NB4 (cell line): ENCODE measurements at regions not wholly inside any gene's neighbourhood (a gene's known extent, or its start where the extent isn't known, plus 50 kb on each side); places are given as distances from the start of the nearest gene placed in this dataset.
"Not testable (repeated sequence)": the region's sequence is repeated elsewhere in the genome, so short reads cannot be mapped to it uniquely, and the experiment has no call there.

Experiments used
- DNase-seq: peaks from one replicate; pipeline ENCODE4 v3.0.0; 2010; ENCODE audit warnings: low read depth
- H3K4me3 ChIP-seq: one replicate; pipeline ENCODE4 v1.5.1; 2011; ENCODE audit warnings: mild to moderate bottlenecking, low read depth, low read length, moderate library complexity
- MYC ChIP-seq: IDR thresholded peaks from 2 replicates; pipeline ENCODE4 v1.6.1; 2011; ENCODE audit warnings: low read depth, low read length
- POLR2A ChIP-seq: IDR thresholded peaks from 2 replicates; pipeline ENCODE4 v1.6.1; 2011; ENCODE audit warnings: mild to moderate bottlenecking; ENCODE audit not compliant: insufficient read length; ENCODE audit errors: extremely low read depth
- TF ChIP-seq, protein P1 (sequence below): IDR thresholded peaks from one replicate; pipeline ENCODE4 v1.5.1; 2012; ENCODE audit warnings: low read depth, low read length
- TF ChIP-seq, protein P2 (sequence below): IDR thresholded peaks from 2 replicates; pipeline ENCODE4 v1.6.1; 2011; ENCODE audit warnings: low read depth, low read length

DNA sequence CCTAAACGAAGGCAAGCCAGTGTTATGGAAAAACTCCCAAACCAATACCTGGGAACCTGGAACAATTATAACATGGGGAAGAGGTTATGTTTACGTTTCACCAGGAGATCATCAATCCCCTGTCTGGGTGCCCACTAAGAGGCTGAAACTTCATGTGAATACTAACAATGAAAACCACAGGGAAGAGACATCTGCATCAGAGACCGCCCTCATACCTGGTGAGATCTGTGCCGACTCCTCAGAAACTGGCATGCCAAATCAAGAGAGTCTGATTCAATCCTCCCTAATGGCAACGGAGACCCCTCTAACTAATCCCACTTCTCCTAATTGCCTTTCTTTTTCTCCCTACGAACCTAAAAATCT lies 163.2 kb downstream of the IER5 start:
- TF ChIP-seq, protein P1, sequence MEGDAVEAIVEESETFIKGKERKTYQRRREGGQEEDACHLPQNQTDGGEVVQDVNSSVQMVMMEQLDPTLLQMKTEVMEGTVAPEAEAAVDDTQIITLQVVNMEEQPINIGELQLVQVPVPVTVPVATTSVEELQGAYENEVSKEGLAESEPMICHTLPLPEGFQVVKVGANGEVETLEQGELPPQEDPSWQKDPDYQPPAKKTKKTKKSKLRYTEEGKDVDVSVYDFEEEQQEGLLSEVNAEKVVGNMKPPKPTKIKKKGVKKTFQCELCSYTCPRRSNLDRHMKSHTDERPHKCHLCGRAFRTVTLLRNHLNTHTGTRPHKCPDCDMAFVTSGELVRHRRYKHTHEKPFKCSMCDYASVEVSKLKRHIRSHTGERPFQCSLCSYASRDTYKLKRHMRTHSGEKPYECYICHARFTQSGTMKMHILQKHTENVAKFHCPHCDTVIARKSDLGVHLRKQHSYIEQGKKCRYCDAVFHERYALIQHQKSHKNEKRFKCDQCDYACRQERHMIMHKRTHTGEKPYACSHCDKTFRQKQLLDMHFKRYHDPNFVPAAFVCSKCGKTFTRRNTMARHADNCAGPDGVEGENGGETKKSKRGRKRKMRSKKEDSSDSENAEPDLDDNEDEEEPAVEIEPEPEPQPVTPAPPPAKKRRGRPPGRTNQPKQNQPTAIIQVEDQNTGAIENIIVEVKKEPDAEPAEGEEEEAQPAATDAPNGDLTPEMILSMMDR, result no peak
- no peak for TF ChIP-seq POLR2A
- TF ChIP-seq, protein P2, sequence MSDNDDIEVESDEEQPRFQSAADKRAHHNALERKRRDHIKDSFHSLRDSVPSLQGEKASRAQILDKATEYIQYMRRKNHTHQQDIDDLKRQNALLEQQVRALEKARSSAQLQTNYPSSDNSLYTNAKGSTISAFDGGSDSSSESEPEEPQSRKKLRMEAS, result no peak
- TF ChIP-seq MYC, result no peak
- no peak for DNase-seq
- no peak overlapping the region for H3K4me3 ChIP-seq

- DNase-seq, result not testable (repeated sequence)
These were observed 165.1 kb downstream of the IER5 start for GRCh38 chr1:181253601-181254000.

GRCh38 chr1:181255270-181255929 lies 166.9 kb downstream of the IER5 start:
- H3K4me3 ChIP-seq, result no peak overlapping the region
- DNase-seq, result no peak
- TF ChIP-seq, protein P1, result no peak
- TF ChIP-seq MYC (no peak), POLR2A (no peak)
- TF ChIP-seq, protein P2, result no peak

More at GRCh38 chr1:181253601-181254000, 165.1 kb downstream of the IER5 start:
- not testable (repeated sequence) for H3K4me3 ChIP-seq

DNA sequence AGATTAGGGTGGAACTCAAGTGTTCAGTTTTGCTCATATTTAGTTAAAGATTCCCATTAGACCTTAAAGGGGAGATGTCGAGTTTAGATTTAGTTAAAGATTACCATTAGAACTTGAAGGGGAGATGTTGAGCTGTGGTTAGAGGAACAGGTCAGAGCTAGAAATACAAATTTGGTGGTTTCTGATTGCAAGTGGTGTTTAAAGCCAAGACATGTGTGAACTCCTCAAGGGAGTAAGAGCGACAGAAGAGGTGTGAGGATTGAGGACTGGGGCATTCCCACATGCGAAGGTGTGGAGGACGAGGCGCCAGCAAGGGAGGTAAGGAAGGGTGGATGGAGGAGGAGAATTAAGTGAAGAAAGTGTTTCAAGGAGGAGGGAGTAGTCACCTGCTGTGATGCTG lies 168.6 kb downstream of the IER5 start:
- TF ChIP-seq MYC, result no peak
- TF ChIP-seq, protein P2, result no peak
- no peak for TF ChIP-seq POLR2A
- TF ChIP-seq, protein P1, result no peak
- no peak overlapping the region for H3K4me3 ChIP-seq
- DNase-seq, result no peak

DNA sequence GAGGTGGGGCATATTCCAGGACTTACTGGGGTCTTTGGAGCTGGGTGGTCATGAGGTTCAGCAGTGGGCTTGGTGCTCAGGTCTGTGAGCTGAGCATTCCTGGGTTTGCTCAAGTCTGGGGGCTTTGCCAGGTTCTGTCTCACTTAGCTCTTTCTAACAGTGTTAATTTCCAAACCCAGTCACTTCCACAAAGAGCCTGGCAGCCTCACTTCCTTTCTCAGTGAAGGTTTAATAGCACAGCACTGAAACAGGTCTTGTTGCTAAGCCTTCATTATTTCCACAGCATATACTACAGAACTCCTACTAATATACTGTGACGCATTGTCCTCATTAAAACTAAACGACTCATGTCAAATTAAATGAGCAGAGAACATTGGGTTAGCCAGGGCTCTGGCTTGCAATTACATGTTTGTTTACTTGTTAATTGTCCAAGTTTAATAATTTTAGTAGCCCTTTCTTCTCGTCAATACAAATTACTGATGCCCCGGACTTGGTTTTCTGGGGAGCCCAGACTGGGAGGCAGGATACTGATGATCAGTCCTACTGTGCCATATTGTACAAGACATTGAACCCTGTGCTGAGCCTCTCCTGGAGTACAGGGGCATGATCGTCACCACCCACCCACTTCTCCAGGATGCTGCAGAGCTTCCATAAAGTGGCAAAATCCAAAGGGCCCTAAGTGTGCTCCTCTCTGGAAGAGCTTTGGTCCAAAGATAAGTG lies 170.7 kb downstream of the IER5 start:
- H3K4me3 ChIP-seq, result no peak overlapping the region
- no peak for DNase-seq
- TF ChIP-seq, protein P2, result no peak
- TF ChIP-seq, protein P1, result no peak
- TF ChIP-seq POLR2A, result no peak
- TF ChIP-seq MYC, result no peak

DNA sequence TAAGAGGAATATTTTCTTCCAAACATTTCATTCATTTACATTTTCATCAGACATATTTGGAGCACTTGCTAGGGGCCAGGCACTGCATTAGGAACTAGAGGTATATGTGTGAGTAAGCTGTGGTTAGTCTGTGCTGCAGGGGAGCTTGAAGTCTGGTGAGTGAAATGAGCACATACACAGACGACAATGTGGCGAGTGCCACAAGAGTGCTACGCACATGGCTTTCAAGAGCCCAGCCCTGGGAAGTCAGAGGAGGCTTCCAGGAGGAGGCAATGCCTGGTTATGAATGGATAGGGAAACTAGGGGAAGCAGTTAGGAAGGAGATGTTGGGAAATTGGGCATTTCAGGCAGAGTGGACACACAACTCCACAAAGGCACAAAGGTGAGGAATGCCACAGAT lies 171.8 kb downstream of the IER5 start:
- no peak for DNase-seq
- TF ChIP-seq MYC (no peak), POLR2A (no peak)
- TF ChIP-seq, protein P2, result no peak
- TF ChIP-seq, protein P1, result no peak
- no peak overlapping the region for H3K4me3 ChIP-seq
